DLD1 (cell line): ENCODE measurements at regions not wholly inside any gene's neighbourhood (a gene's known extent, or its start where the extent isn't known, plus 50 kb on each side); places are given as distances from the start of the nearest gene placed in this dataset.

ENCODE experiments used
- in situ Hi-C: cut with HindIII; loops from 2 replicates; pipeline ENCODE4 v1.10.0; 2017; ENCODE audit warnings: low sequenced_read_pairs

- in situ Hi-C loops = no loop called here
Observed at GRCh38 chr5:174877987-174878386, 153.6 kb downstream of the MSX2 start.

GRCh38 chr5:174872271-174872670 lies 147.9 kb downstream of the MSX2 start:
- in situ Hi-C loops = no loop called here

GRCh38 chr5:174852143-174852542 lies 127.8 kb downstream of the MSX2 start:
- in situ Hi-C loops = no loop called here

- in situ Hi-C loops = no loop called here
Observed at GRCh38 chr5:174850565-174851169, 126.3 kb downstream of the MSX2 start.

GRCh38 chr5:174849426-174849825 lies 125.0 kb downstream of the MSX2 start:
- in situ Hi-C loops = no loop called here

GRCh38 chr5:174844971-174845370 lies 120.6 kb downstream of the MSX2 start:
- in situ Hi-C loops = no loop called here

- in situ Hi-C loops = no loop called here
Observed at GRCh38 chr5:174843263-174844250, 119.2 kb downstream of the MSX2 start.

- in situ Hi-C loops = no loop called here
Observed at GRCh38 chr5:174840435-174840834, 116.1 kb downstream of the MSX2 start.

GRCh38 chr5:174839196-174839595 lies 114.8 kb downstream of the MSX2 start:
- in situ Hi-C loops = no loop called here

- in situ Hi-C loops = no loop called here
Observed at GRCh38 chr5:174837919-174838902, 113.8 kb downstream of the MSX2 start.

- in situ Hi-C loops = no loop called here
Observed at GRCh38 chr5:174834081-174834480, 109.7 kb downstream of the MSX2 start.

- in situ Hi-C loops = no loop called here
Observed at GRCh38 chr5:174832811-174833210, 108.4 kb downstream of the MSX2 start.

- in situ Hi-C loops = no loop called here
Observed at GRCh38 chr5:174832025-174832424, 107.6 kb downstream of the MSX2 start.

GRCh38 chr5:174831031-174831660 lies 106.8 kb downstream of the MSX2 start:
- in situ Hi-C loops = no loop called here

- in situ Hi-C loops = no loop called here
Observed at GRCh38 chr5:174829511-174829864, 105.1 kb downstream of the MSX2 start.

GRCh38 chr5:174828804-174829510 lies 104.6 kb downstream of the MSX2 start:
- in situ Hi-C loops = no loop called here

GRCh38 chr5:174827558-174827957 lies 103.2 kb downstream of the MSX2 start:
- in situ Hi-C loops = no loop called here

- in situ Hi-C loops = no loop called here
Observed at GRCh38 chr5:174825587-174825986, 101.2 kb downstream of the MSX2 start.

- in situ Hi-C loops = no loop called here
Observed at GRCh38 chr5:174818430-174818829, 94.0 kb downstream of the MSX2 start.

- in situ Hi-C loops = no loop called here
Observed at GRCh38 chr5:174817610-174818009, 93.2 kb downstream of the MSX2 start.
